ENCODE measurements at regions not wholly inside any gene's neighbourhood (a gene's known extent, or its start where the extent isn't known, plus 50 kb on each side); places are given as distances from the start of the nearest gene placed in this dataset.

DNA sequence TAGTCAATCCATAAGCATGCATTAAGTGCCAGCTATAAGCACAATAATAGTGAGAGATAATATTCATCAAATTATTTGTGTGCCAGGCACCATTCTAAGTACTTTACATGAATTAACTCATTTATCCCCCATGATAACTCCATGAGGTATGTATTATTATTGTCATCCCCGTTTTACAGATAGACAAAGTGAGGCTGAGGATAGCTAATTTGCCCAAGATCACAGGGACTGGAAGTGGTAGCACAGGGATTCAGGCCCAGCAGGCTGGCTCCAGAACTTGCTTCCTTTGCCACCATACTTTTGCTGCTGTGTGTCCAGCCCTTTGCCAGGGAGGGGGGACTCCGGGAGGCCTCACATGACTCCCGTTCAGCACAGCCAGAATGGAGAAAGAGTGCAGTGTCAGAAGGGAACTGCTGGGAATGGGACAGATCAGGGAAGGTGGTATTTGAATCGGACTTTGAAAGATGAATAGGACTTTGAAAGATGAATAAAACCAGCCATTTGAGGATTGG is 128.0 kb upstream of the PWP1 start:
- no peak overlapping the region for H2AFZ ChIP-seq (ENCODE audit: low read depth, low read length, severe bottlenecking)
- H3K27me3 ChIP-seq (ENCODE audit: low read length) = no peaks in the 10 kb centered on the region
- H3K27ac ChIP-seq (ENCODE audit: low read depth, low read length) = no peak overlapping the region
- no peaks in the 10 kb centered on the region for H3K79me2 ChIP-seq (ENCODE audit: insufficient read depth, low read length)
- TF ChIP-seq, protein P1, sequence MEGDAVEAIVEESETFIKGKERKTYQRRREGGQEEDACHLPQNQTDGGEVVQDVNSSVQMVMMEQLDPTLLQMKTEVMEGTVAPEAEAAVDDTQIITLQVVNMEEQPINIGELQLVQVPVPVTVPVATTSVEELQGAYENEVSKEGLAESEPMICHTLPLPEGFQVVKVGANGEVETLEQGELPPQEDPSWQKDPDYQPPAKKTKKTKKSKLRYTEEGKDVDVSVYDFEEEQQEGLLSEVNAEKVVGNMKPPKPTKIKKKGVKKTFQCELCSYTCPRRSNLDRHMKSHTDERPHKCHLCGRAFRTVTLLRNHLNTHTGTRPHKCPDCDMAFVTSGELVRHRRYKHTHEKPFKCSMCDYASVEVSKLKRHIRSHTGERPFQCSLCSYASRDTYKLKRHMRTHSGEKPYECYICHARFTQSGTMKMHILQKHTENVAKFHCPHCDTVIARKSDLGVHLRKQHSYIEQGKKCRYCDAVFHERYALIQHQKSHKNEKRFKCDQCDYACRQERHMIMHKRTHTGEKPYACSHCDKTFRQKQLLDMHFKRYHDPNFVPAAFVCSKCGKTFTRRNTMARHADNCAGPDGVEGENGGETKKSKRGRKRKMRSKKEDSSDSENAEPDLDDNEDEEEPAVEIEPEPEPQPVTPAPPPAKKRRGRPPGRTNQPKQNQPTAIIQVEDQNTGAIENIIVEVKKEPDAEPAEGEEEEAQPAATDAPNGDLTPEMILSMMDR (IDR thresholded peaks at IDR 0.05; ENCODE audit: insufficient read depth, low read length, poor library complexity, severe bottlenecking) = no peak
- TF ChIP-seq EZH2phosphoT487 (conservative IDR thresholded peaks at IDR 0.05; ENCODE audit: low read length) = no peak
- H4K20me1 ChIP-seq (ENCODE audit: low read depth, low read length) = no peaks in the 10 kb centered on the region
- H3K36me3 ChIP-seq (ENCODE audit: low read length) = no peaks in the 10 kb centered on the region
- no peak overlapping the region for H3K9ac ChIP-seq (ENCODE audit: low read length)
- no peaks in the 10 kb centered on the region for H3K9me2 ChIP-seq (replicated peaks; ENCODE audit: insufficient read depth, low read length)
- H3K4me2 ChIP-seq (ENCODE audit: low read depth, low read length, poor library complexity, severe bottlenecking) = no peak overlapping the region
- H3K9me3 ChIP-seq (ENCODE audit: insufficient read depth, low read length) = no peaks in the 10 kb centered on the region
- no peak overlapping the region for H3K4me3 ChIP-seq (ENCODE audit: insufficient read depth, low read length, poor library complexity, severe bottlenecking)
- H3F3A ChIP-seq (ENCODE audit: insufficient read depth) = no peaks in the 10 kb centered on the region

DNA sequence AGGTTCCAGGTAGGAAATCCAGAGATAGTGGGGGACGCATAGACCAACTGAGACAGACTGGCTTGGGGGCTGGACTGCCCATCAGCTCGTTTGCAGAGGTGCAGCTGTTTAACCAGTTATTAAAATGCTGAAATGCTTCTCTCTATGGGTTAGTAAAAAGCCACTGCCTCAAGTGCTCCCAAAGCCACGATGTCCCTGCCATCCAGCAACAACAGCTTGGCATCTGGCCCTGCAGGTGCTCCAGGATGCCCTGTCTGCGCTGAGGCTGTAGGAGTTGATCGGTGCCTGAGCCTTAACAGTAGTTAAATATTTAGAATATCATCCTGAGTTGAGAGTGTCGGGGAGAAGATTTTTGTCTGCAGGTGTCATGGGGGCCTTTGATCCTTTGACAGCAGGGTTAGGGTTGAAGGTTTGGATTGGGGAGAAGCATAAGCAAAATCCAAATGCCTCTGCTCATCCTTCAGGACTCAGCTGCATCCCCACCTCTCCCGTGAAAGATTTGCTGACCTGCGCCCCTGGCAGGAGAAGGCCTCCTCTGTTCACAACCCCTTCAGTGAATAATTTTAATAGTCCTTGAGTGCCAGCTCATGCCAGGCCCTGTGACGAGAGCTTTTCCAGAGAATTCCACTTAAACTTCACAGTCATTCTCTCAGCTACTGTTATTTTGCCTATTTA is 127.3 kb upstream of the PWP1 start:
- TF ChIP-seq, protein P1 (IDR thresholded peaks at IDR 0.05; ENCODE audit: insufficient read depth, low read length, poor library complexity, severe bottlenecking) = no peak
- TF ChIP-seq EZH2phosphoT487 (conservative IDR thresholded peaks at IDR 0.05; ENCODE audit: low read length) = no peak
- no peaks in the 10 kb centered on the region for H4K20me1 ChIP-seq (ENCODE audit: low read depth, low read length)
- H3K4me2 ChIP-seq (ENCODE audit: low read depth, low read length, poor library complexity, severe bottlenecking) = no peak overlapping the region
- H3K9me3 ChIP-seq (ENCODE audit: insufficient read depth, low read length) = no peaks in the 10 kb centered on the region
- H3K79me2 ChIP-seq (ENCODE audit: insufficient read depth, low read length) = no peaks in the 10 kb centered on the region
- H3K9ac ChIP-seq (ENCODE audit: low read length) = no peak overlapping the region
- H3K9me2 ChIP-seq (replicated peaks; ENCODE audit: insufficient read depth, low read length) = no peaks in the 10 kb centered on the region
- no peak overlapping the region for H2AFZ ChIP-seq (ENCODE audit: low read depth, low read length, severe bottlenecking)
- no peak overlapping the region for H3K27ac ChIP-seq (ENCODE audit: low read depth, low read length)
- H3F3A ChIP-seq (ENCODE audit: insufficient read depth) = no peaks in the 10 kb centered on the region
- no peak overlapping the region for H3K4me3 ChIP-seq (ENCODE audit: insufficient read depth, low read length, poor library complexity, severe bottlenecking)
- H3K36me3 ChIP-seq (ENCODE audit: low read length) = no peaks in the 10 kb centered on the region
- no peaks in the 10 kb centered on the region for H3K27me3 ChIP-seq (ENCODE audit: low read length)

DNA sequence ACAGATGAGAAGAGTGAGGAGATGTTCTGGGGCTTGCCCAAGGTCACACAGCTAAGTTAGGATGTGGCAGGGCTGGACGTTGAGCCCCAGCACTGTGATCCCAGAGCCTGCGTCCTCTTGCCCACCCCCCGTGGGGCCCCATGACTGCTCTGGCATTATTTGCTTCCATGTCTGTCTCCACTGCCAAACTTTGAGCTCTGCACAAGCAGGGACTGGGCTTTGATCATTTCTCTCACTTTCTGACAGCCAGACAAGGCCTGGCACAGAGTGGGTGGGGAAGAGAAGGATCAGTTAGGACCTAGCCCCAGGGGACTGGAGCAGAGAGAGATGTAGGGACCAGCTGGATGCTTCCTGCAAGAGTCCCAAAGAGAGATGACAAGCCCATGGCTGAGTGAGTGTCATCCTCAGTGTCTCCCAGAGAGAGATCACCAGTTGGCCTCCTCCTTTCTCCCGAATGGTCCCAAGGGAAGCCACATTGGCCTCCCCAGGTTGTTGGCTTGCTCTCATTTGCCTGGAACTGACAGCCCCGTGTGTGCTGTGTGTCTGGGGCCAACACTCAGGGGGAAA is 126.7 kb upstream of the PWP1 start:
- Histone ChIP-seq H3F3A (ENCODE audit: insufficient read depth) (no peaks in the 10 kb centered on the region), H3K4me2 (ENCODE audit: low read depth, low read length, poor library complexity, severe bottlenecking) (no peak overlapping the region), H2AFZ (ENCODE audit: low read depth, low read length, severe bottlenecking) (no peak overlapping the region), H3K27me3 (ENCODE audit: low read length) (no peaks in the 10 kb centered on the region), H3K27ac (ENCODE audit: low read depth, low read length) (no peak overlapping the region), H3K9me2 (replicated peaks; ENCODE audit: insufficient read depth, low read length) (no peaks in the 10 kb centered on the region), H3K9me3 (ENCODE audit: insufficient read depth, low read length) (no peaks in the 10 kb centered on the region), H3K9ac (ENCODE audit: low read length) (no peak overlapping the region), H3K79me2 (ENCODE audit: insufficient read depth, low read length) (no peaks in the 10 kb centered on the region), H3K36me3 (ENCODE audit: low read length) (no peaks in the 10 kb centered on the region), H3K4me3 (ENCODE audit: insufficient read depth, low read length, poor library complexity, severe bottlenecking) (no peak overlapping the region), H4K20me1 (ENCODE audit: low read depth, low read length) (no peaks in the 10 kb centered on the region)
- TF ChIP-seq, protein P1 (IDR thresholded peaks at IDR 0.05; ENCODE audit: insufficient read depth, low read length, poor library complexity, severe bottlenecking) = no peak
- no peak for TF ChIP-seq EZH2phosphoT487 (conservative IDR thresholded peaks at IDR 0.05; ENCODE audit: low read length)

Measured in SU-DHL-6 (cell line).